NOMO-1 treated with DMSO at 0.1 percent for 48 hours (cell line): ENCODE measurements at regions not wholly inside any gene's neighbourhood (a gene's known extent, or its start where the extent isn't known, plus 50 kb on each side); places are given as distances from the start of the nearest gene placed in this dataset.
A peak's percentile ranks its signal among the peaks of the same experiment; 100 is the strongest.
"Not testable (repeated sequence)": the region's sequence is repeated elsewhere in the genome, so short reads cannot be mapped to it uniquely, and the experiment has no call there.

Experiments used
- DNase-seq: peaks from one replicate; lab custom pipeline; 2025; ENCODE audit not compliant: unreplicated experiment; lab: John Stamatoyannopoulos, UW

GRCh38 chr10:28442403-28442802 lies 90.5 kb upstream of the WAC start:
- DNase-seq = no peak

- DNase-seq = no peak
Measured at GRCh38 chr10:28444031-28444430, 88.9 kb upstream of the WAC start.

- no peak for DNase-seq
Measured at GRCh38 chr10:28445516-28445915, 87.4 kb upstream of the WAC start.

GRCh38 chr10:28449382-28449781 lies 83.5 kb upstream of the WAC start:
- DNase-seq = no peak

- no peak for DNase-seq
Measured at GRCh38 chr10:28449926-28450325, 83.0 kb upstream of the WAC start.

- DNase-seq = no peak
Measured at GRCh38 chr10:28453926-28454325, 79.0 kb upstream of the WAC start.

GRCh38 chr10:28457110-28457509 lies 75.8 kb upstream of the WAC start:
- no peak for DNase-seq

- not testable (repeated sequence) for DNase-seq
Measured at GRCh38 chr10:28457873-28458272, 75.0 kb upstream of the WAC start.

- no peak for DNase-seq
Measured at GRCh38 chr10:28459453-28460144, 73.3 kb upstream of the WAC start.

- DNase-seq = peak; percentile 21
Measured at GRCh38 chr10:28463141-28463540, 69.8 kb upstream of the WAC start.

- no peak for DNase-seq
Measured at GRCh38 chr10:28463676-28464395, 69.1 kb upstream of the WAC start.

GRCh38 chr10:28467615-28468014 lies 65.3 kb upstream of the WAC start:
- no peak for DNase-seq

GRCh38 chr10:28468707-28469483 lies 64.0 kb upstream of the WAC start:
- no peak for DNase-seq

GRCh38 chr10:28470873-28471651 lies 61.9 kb upstream of the WAC start:
- DNase-seq = no peak

GRCh38 chr10:28471652-28472050 lies 61.3 kb upstream of the WAC start:
- DNase-seq = no peak

GRCh38 chr10:28478646-28479045 lies 54.3 kb upstream of the WAC start:
- peak; percentile 43 for DNase-seq

- no peak for DNase-seq
Measured at GRCh38 chr10:28479425-28479865, 53.5 kb upstream of the WAC start.

GRCh38 chr10:28479927-28480627 lies 52.8 kb upstream of the WAC start:
- DNase-seq = no peak

- DNase-seq = no peak
Measured at GRCh38 chr10:28480628-28480965, 52.3 kb upstream of the WAC start.

- peak; percentile 8 for DNase-seq
Measured at GRCh38 chr10:28481346-28481745, 51.6 kb upstream of the WAC start.

- DNase-seq = no peak
Measured at GRCh38 chr10:28481968-28482367, 51.0 kb upstream of the WAC start.
